ENCODE measurements at regions not wholly inside any gene's neighbourhood (a gene's known extent, or its start where the extent isn't known, plus 50 kb on each side); places are given as distances from the start of the nearest gene placed in this dataset.
"Not testable (repeated sequence)": the region's sequence is repeated elsewhere in the genome, so short reads cannot be mapped to it uniquely, and the experiment has no call there.

- ATAC-seq: no peak
- intact Hi-C loops (cut with DNase I): no loop called here
Measured at GRCh38 chr3:103446953-103447629, 1012.3 kb downstream of the ZPLD1 start.

GRCh38 chr3:103453152-103453551 is 1018.3 kb downstream of the ZPLD1 start:
- no peak for ATAC-seq
- DNase-seq (ENCODE audit: missing footprints): no peak
- intact Hi-C loops (cut with DNase I): no loop called here

More at GRCh38 chr3:103446953-103447629, 1012.3 kb downstream of the ZPLD1 start:
- no peak for DNase-seq (ENCODE audit: missing footprints)

GRCh38 chr3:103459815-103460214 is 1025.0 kb downstream of the ZPLD1 start:
- DNase-seq (ENCODE audit: missing footprints) (no peak), ATAC-seq (no peak)
- intact Hi-C loops (cut with DNase I): no loop called here

- ATAC-seq (no peak), DNase-seq (ENCODE audit: missing footprints) (no peak)
- intact Hi-C loops (cut with DNase I): no loop called here
Measured at GRCh38 chr3:103470498-103470897, 1035.7 kb downstream of the ZPLD1 start.

- ATAC-seq (no peak), DNase-seq (ENCODE audit: missing footprints) (no peak)
- intact Hi-C loops (cut with DNase I): no loop called here
Measured at GRCh38 chr3:103494011-103494410, 1059.2 kb downstream of the ZPLD1 start.

DNA sequence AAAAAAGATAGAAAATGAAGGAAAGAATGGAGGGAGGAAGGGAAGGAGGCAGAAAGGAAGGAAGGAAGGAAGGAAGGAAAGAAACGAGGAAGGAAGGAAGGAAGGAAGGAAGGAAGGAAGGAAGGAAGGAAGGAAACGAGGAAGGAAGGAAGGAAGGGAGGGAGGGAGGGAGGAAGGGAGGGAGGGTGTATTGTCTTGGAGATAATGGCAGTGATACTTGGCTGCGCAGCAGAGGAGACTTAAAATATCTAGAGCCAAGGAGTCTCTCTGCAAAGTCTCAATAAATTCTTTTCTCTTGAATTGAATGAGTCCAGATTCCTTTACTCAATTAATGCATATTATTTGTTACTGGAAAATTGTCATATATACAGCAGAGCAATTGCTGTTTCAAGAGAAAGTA is 1059.7 kb downstream of the ZPLD1 start:
- ATAC-seq (no peak), DNase-seq (ENCODE audit: missing footprints) (no peak)
- intact Hi-C loops (cut with DNase I): no loop called here

- DNase-seq (ENCODE audit: missing footprints) (no peak), ATAC-seq (no peak)
- intact Hi-C loops (cut with DNase I): no loop called here
Measured at GRCh38 chr3:103495186-103495585, 1060.4 kb downstream of the ZPLD1 start.

DNA sequence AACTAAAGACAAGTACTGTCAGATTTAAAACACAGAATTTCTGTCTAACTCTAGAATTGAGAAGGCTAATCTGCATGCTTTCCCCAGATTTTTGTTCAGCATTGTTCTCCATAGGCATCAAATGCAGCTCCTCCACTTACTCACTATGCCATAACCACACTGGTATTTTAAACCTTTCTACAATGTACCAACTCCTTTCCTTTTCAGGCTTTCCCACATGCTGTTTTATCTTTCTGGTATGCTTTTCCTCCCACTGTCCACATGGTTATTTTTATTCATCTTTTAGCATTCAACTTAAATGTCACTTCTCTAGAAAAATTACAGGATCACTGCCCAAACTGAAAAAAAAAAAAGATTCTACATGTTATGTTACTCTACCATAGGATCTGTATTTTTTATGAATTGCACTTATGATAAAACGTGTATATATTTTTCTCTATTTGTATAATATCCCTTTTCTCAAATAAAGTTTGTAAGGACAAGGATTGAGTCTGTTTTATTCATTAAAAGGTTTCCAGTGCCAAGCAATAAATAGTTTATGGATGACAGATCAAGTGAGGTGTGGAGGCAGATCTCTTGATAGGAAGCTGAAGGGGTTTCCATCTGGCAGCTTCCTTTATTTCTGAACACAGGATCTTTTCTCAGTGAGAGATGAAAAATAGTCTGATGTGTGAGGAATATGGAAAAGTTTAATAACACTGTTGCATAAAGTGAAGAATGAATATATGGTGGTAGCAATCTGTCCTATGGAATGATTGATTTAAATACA is 1064.5 kb downstream of the ZPLD1 start:
- DNase-seq (ENCODE audit: missing footprints): no peak
- intact Hi-C loops (cut with DNase I): no loop called here
- ATAC-seq: no peak

- no peak for DNase-seq (ENCODE audit: missing footprints)
- intact Hi-C loops (cut with DNase I): no loop called here
Measured at GRCh38 chr3:103499967-103500366, 1065.2 kb downstream of the ZPLD1 start.

DNA sequence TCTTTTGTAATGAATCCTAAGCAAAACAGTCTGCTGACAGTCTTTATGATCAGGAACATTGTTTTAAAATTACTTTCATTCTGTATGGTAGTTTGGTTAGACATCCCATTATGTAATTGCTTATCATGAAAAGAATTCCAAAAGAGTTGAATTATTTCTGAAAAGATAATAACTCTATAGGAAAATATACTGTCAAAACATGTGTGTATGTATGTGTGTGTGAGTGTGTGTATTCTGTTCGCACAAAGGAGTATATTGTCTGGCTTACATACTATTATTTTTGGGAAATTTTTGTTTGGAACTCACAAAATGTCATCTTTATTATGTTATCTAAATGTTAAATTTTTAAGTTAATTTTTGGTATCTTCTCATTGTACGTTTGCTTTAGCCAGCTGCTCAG is 1075.9 kb downstream of the ZPLD1 start:
- intact Hi-C loops (cut with DNase I): no loop called here
- DNase-seq (ENCODE audit: missing footprints) (no peak), ATAC-seq (no peak)

More at GRCh38 chr3:103499967-103500366, 1065.2 kb downstream of the ZPLD1 start:
- ATAC-seq: no peak

DNA sequence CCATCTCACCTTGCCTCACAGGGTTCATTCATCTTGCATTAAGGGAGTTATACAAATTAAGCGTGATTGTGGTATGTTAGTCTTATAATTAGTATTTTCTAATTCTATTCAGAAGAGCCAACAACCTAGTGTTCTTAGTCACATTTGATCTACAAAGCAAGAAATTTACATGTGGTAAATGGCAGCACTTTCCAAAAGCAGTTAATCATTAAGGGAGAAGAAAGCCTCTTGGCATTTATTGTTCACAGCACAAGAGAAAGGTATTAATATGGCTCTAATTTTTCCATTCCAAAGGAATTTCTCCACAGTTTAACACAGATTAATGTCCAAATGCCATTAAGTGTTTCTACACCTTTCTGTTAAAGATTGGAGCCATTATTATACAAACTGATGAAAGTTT is 1077.1 kb downstream of the ZPLD1 start:
- DNase-seq (ENCODE audit: missing footprints): no peak
- no peak for ATAC-seq
- intact Hi-C loops (cut with DNase I): no loop called here

- intact Hi-C loops (cut with DNase I): no loop called here
- ATAC-seq: no peak
- no peak for DNase-seq (ENCODE audit: missing footprints)
Measured at GRCh38 chr3:103512595-103512994, 1077.8 kb downstream of the ZPLD1 start.

GRCh38 chr3:103513003-103513402 is 1078.2 kb downstream of the ZPLD1 start:
- intact Hi-C loops (cut with DNase I): no loop called here
- ATAC-seq (no peak), DNase-seq (ENCODE audit: missing footprints) (no peak)

- DNase-seq (ENCODE audit: missing footprints): no peak
- ATAC-seq: no peak
- intact Hi-C loops (cut with DNase I): no loop called here
Measured at GRCh38 chr3:103515116-103515515, 1080.3 kb downstream of the ZPLD1 start.

- intact Hi-C loops (cut with DNase I): no loop called here
- no peak for DNase-seq (ENCODE audit: missing footprints)
- no peak for ATAC-seq
Measured at GRCh38 chr3:103516950-103517349, 1082.1 kb downstream of the ZPLD1 start.

GRCh38 chr3:103531327-103531726 is 1096.5 kb downstream of the ZPLD1 start:
- DNase-seq (ENCODE audit: missing footprints); ATAC-seq; intact Hi-C loops (cut with DNase I): not testable (repeated sequence)

DNA sequence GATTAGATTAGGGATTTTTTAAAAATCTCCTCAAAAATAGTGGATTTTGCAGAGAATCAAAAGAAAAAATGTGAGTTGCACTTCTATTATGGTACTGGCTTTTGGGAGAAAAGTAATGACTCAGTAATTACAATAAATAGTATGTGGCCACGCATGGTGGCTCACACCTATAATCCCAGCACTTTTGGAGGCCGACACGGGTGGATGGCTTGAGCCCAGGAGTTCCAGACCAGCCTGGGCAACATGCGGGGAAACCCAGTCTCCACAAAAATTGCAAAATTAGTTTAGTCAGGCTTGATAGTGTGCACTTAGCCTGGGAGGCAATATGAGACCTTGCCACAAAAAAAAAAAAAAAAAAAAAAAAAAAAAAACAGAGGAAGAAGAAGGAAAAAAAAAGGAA is 1098.2 kb downstream of the ZPLD1 start:
- intact Hi-C loops (cut with DNase I): no loop called here
- no peak for ATAC-seq
- DNase-seq (ENCODE audit: missing footprints): no peak

GRCh38 chr3:103554451-103554850 is 1119.6 kb downstream of the ZPLD1 start:
- intact Hi-C loops (cut with DNase I): no loop called here
- DNase-seq (ENCODE audit: missing footprints): no peak
- ATAC-seq: no peak

GRCh38 chr3:103564116-103564515 is 1129.3 kb downstream of the ZPLD1 start:
- intact Hi-C loops (cut with DNase I); ATAC-seq; DNase-seq (ENCODE audit: missing footprints): not testable (repeated sequence)

GRCh38 chr3:103585809-103586208 is 1151.0 kb downstream of the ZPLD1 start:
- DNase-seq (ENCODE audit: missing footprints) (no peak), ATAC-seq (no peak)
- intact Hi-C loops (cut with DNase I): no loop called here
